Colonic mucosa (tissue), 4 donors: ENCODE measurements at regions not wholly inside any gene's neighbourhood (a gene's known extent, or its start where the extent isn't known, plus 50 kb on each side); places are given as distances from the start of the nearest gene placed in this dataset.

Source experiments
- DNase-seq: peaks from one replicate; pipeline ENCODE4 v3.0.0-alpha.2; 2020
- H3K27ac ChIP-seq: fragments of 200-600 bp; one replicate; pipeline ENCODE4 v1.8.0; 2021
- H3K27me3 ChIP-seq: fragments of 200-600 bp; one replicate; pipeline ENCODE4 v1.8.0; 2021
- H3K36me3 ChIP-seq: fragments of 200-600 bp; one replicate; pipeline ENCODE4 v1.8.0; 2021
- H3K4me1 ChIP-seq: fragments of 200-600 bp; one replicate; pipeline ENCODE4 v1.8.0; 2021; ENCODE audit warnings: mild to moderate bottlenecking
- H3K4me3 ChIP-seq: fragments of 200-600 bp; one replicate; pipeline ENCODE4 v1.8.0; 2021
- H3K9ac ChIP-seq, 2 donors: one replicate each; pipeline ENCODE4 v1.7.0; 2013; ENCODE audit warnings: control low read depth in 2 of 2, low read depth in 2 of 2, low read length in 2 of 2
- H3K9me3 ChIP-seq: fragments of 200-600 bp; one replicate; pipeline ENCODE4 v1.8.0; 2021
- intact Hi-C: fragments of 100-400 bp; cut with DNase I; formaldehyde crosslinking; loops from one replicate; pipeline ENCODE4 v1.14.1; 2022
- TF ChIP-seq, protein P1 (sequence below): fragments of 200-600 bp; IDR thresholded peaks from one replicate; pipeline ENCODE4 v1.8.0; 2022; ENCODE audit warnings: antibody characterized with exemption, mild to moderate bottlenecking
- donor health status: healthy.
- donor health status: DM: no; HTN: no; CAD: no.
- donor health status: DM: no; HTN: no; CAD: no.

DNA sequence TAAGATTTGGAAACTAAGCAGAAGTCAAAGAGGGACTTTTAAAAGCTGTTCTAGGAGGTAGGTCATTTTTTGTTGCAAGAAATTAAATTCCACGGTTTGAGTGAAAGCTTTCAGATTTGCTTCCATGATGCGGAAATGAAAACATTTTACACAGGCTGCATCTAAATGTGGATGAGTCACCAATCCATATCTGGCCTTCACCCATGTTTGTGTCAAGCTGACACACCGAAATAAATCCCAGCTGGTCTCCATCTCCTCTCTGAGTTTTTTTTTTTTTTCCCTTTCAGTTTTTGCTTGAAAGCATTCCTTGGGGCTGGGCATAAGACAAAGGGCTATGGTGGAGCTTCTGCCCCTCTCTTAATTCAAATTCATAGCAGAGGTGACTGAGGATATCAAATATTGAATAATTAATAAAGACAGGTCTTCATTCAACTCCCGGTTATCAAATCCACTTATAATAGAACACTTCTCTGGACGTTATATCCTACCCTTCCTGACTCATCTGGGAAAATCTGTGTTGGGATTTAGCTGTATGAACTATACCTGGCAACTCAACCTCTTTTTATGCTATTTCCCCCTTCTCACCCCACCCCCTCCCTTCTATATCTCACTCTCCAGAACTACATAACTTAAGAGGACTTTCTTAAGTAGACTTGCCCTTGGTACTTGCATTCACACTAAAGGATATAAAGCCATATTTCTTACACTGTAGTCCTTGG, 558.3 kb upstream of the GCFC2 start:
- H3K4me3 ChIP-seq, result no peak overlapping the region
- no peaks in the 10 kb centered on the region for H3K36me3 ChIP-seq
- TF ChIP-seq, protein P1, sequence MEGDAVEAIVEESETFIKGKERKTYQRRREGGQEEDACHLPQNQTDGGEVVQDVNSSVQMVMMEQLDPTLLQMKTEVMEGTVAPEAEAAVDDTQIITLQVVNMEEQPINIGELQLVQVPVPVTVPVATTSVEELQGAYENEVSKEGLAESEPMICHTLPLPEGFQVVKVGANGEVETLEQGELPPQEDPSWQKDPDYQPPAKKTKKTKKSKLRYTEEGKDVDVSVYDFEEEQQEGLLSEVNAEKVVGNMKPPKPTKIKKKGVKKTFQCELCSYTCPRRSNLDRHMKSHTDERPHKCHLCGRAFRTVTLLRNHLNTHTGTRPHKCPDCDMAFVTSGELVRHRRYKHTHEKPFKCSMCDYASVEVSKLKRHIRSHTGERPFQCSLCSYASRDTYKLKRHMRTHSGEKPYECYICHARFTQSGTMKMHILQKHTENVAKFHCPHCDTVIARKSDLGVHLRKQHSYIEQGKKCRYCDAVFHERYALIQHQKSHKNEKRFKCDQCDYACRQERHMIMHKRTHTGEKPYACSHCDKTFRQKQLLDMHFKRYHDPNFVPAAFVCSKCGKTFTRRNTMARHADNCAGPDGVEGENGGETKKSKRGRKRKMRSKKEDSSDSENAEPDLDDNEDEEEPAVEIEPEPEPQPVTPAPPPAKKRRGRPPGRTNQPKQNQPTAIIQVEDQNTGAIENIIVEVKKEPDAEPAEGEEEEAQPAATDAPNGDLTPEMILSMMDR, result no peak
- intact Hi-C loops, result no loop called here
- no peaks in the 10 kb centered on the region for H3K9me3 ChIP-seq
- no peaks in the 10 kb centered on the region for H3K27me3 ChIP-seq
- DNase-seq, result no peak
- no peaks in the 10 kb centered on the region for H3K4me1 ChIP-seq
- H3K9ac ChIP-seq, result no peak overlapping the region
- no peak overlapping the region for H3K27ac ChIP-seq

DNA sequence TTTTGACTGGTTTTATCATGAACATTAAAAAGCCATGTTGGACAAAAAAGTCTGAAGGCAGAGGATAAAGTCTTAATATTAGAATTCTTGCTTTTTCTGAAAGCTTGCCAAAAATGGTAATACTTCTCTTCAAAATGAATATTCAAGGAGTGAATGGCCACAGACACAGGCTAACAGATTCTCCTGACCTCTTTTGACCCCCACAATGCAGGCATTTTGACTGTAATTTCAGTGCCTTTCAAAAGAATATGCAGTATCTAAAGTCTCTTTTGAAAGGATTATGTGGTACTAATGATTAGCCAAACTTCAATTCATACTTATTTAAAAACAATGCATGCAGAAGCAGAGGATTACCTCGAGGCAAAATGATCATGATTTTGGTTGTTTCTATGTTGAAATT, 557.8 kb upstream of the GCFC2 start:
- TF ChIP-seq, protein P1, result no peak
- Histone ChIP-seq H3K9ac (no peak overlapping the region), H3K27ac (no peak overlapping the region), H3K4me1 (no peaks in the 10 kb centered on the region), H3K9me3 (no peaks in the 10 kb centered on the region), H3K36me3 (no peaks in the 10 kb centered on the region), H3K27me3 (no peaks in the 10 kb centered on the region), H3K4me3 (no peak overlapping the region)
- no peak for DNase-seq
- intact Hi-C loops, result no loop called here

DNA sequence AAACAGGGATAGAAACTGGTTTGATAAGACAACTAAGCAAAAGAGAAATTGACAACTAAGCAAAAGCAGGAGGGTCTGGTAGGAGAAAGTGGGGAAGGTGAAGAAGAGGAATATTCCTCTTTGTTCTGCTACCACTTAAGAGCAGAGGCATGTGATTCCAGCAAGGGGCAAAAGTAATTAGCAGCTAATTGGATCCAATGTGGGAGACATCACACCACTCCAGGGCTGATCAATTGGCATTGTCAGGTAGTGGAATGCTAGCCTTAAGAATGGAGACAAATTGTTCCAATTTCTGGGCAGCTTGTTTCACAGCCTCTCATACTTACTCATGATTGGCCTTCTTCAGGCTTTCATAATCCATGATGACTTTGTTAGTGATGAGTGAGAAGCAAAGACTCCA, 547.1 kb upstream of the GCFC2 start:
- no peak overlapping the region for H3K27ac ChIP-seq
- no peak for DNase-seq
- no peaks in the 10 kb centered on the region for H3K9me3 ChIP-seq
- H3K4me3 ChIP-seq, result no peak overlapping the region
- H3K9ac ChIP-seq, result no peak overlapping the region
- no peaks in the 10 kb centered on the region for H3K36me3 ChIP-seq
- TF ChIP-seq, protein P1, result no peak
- no peaks in the 10 kb centered on the region for H3K4me1 ChIP-seq
- H3K27me3 ChIP-seq, result no peaks in the 10 kb centered on the region
- intact Hi-C loops, result no loop called here

DNA sequence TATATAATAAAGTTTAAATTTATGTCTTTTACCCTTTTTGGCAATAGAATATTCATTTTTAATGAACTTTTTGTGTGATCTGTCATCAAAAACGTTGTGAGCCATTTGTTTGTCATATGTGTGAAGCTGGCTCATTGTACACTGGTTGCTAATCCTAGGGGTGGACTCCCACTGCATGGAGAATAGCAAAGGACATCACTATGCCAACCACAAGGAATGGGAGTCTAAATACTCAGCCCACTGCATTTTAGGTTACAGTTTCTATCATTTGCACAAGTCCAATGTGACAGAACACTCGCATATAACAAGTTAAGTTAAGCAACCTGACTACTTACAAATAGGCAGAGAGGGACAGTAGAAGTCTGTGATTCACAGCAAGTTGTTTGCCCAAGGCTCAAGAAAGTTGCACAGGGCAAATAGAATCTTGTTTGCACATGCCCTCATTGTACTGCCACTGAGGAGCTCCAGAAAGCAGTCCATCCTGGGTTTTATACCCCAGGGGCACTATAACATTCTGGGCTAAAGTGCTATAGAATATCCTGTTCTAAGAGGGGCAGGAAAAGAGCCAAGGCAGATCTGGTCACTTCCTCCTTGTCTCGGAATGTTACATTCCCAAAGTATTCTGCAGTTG, 545.9 kb upstream of the GCFC2 start:
- no peak for DNase-seq
- H3K27me3 ChIP-seq, result no peaks in the 10 kb centered on the region
- no peak overlapping the region for H3K9ac ChIP-seq
- H3K27ac ChIP-seq, result no peak overlapping the region
- H3K4me3 ChIP-seq, result no peak overlapping the region
- TF ChIP-seq, protein P1, result no peak
- no peaks in the 10 kb centered on the region for H3K36me3 ChIP-seq
- H3K9me3 ChIP-seq, result no peaks in the 10 kb centered on the region
- intact Hi-C loops, result no loop called here
- H3K4me1 ChIP-seq, result no peaks in the 10 kb centered on the region

DNA sequence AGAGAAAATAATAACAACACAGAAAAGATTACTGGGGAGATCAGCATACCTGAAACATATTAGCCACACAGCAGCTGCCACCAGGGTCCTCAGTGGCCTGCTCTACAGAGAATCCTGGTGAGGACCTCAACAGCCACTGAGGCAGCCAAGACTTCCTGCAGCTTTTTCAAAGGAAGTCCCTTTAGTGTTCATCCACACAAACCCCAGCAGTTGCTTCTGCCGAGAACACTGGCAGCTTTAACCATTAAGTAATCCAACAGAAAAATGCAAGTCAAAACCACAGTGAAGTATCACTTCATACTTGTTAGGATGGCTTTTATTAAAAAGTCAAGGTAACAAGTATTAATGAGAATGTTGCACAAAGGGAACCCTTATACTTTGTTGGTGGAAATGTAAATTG, 542.0 kb upstream of the GCFC2 start:
- Histone ChIP-seq H3K27ac (no peak overlapping the region), H3K4me1 (no peaks in the 10 kb centered on the region), H3K9me3 (no peaks in the 10 kb centered on the region), H3K27me3 (no peaks in the 10 kb centered on the region), H3K9ac (no peak overlapping the region), H3K36me3 (no peaks in the 10 kb centered on the region), H3K4me3 (no peak overlapping the region)
- no peak for DNase-seq
- intact Hi-C loops, result no loop called here
- TF ChIP-seq, protein P1, result no peak
